CD4-positive, alpha-beta T cell (primary cell): ENCODE measurements at regions not wholly inside any gene's neighbourhood (a gene's known extent, or its start where the extent isn't known, plus 50 kb on each side); places are given as distances from the start of the nearest gene placed in this dataset.

Source experiments
- ATAC-seq: fragments of 200-7000 bp; cut with Tn5 transposase; one replicate; pipeline ENCODE4 v1.10.0; 2022; ENCODE audit warnings: mild to moderate bottlenecking; ENCODE audit not compliant: poor library complexity
- CTCF ChIA-PET: fragments of 350-600 bp; sonication (Branson Sonifier 250); formaldehyde crosslinking; loops from one replicate; lab custom pipeline; 2021; ENCODE audit warnings: antibody characterized with exemption, inconsistent platforms; lab: Charles Lee
- POLR2A ChIA-PET: fragments of 350-600 bp; sonication (Branson Sonifier 250); formaldehyde crosslinking; loops from one replicate; lab custom pipeline; 2021; ENCODE audit warnings: antibody characterized with exemption, inconsistent platforms; lab: Charles Lee
- DNase-seq, 14 experiments: peaks; one replicate each; pipeline ENCODE4 v3.0.0-alpha.2; 2013 to 2020; ENCODE audit warnings: mixed read lengths in 2 of 14
- H3K27ac ChIP-seq, 2 donors: one replicate each; pipeline versions ENCODE4 v1.5.1 to v1.7.0; 2013; ENCODE audit warnings: low read length in 2 of 2, low read depth in 1 of 2, mild to moderate bottlenecking in 1 of 2
- H3K27me3 ChIP-seq, 2 experiments: 1 replicate in 1 of 2; 2 replicates in 1 of 2; pipeline versions ENCODE4 v1.6.1 to v1.7.0; 2013; ENCODE audit warnings: low read length in 2 of 2, control low read depth in 1 of 2, mild to moderate bottlenecking in 1 of 2, moderate library complexity in 1 of 2; ENCODE audit not compliant: insufficient read depth in 2 of 2, control insufficient read depth in 1 of 2
- H3K36me3 ChIP-seq: one replicate; pipeline ENCODE4 v1.6.1; 2013; ENCODE audit warnings: low read length, control low read depth; ENCODE audit not compliant: insufficient read depth
- H3K4me1 ChIP-seq: one replicate; pipeline ENCODE4 v1.6.1; 2013; ENCODE audit warnings: low read length, control low read depth; ENCODE audit not compliant: insufficient read depth
- H3K4me3 ChIP-seq: one replicate; pipeline ENCODE4 v1.5.1; 2013; ENCODE audit warnings: mild to moderate bottlenecking, low read length, moderate library complexity
- H3K9me3 ChIP-seq, 2 experiments: 1 replicate in 1 of 2; 2 replicates in 1 of 2; pipeline versions ENCODE4 v1.6.1 to v1.7.0; 2013; ENCODE audit warnings: low read length in 2 of 2, mild to moderate bottlenecking in 2 of 2, control low read depth in 1 of 2, moderate library complexity in 1 of 2; ENCODE audit not compliant: control insufficient read depth in 1 of 2, insufficient read depth in 1 of 2
- H3K27ac Mint-ChIP-seq: one replicate; pipeline ENCODE4 v1.8.0; 2020; ENCODE audit warnings: mixed read lengths
- H3K27me3 Mint-ChIP-seq: one replicate; pipeline ENCODE4 v1.8.0; 2021; ENCODE audit warnings: mixed read lengths
- H3K36me3 Mint-ChIP-seq: one replicate; pipeline ENCODE4 v1.8.0; 2021; ENCODE audit warnings: low read depth, mixed read lengths
- H3K4me1 Mint-ChIP-seq: one replicate; pipeline ENCODE4 v1.8.0; 2021; ENCODE audit warnings: low read depth, mixed read lengths
- H3K4me3 Mint-ChIP-seq: one replicate; pipeline ENCODE4 v1.8.0; 2020; ENCODE audit warnings: mild to moderate bottlenecking, mixed read lengths
- H3K9me3 Mint-ChIP-seq: one replicate; pipeline ENCODE4 v1.8.0; 2020; ENCODE audit warnings: mixed read lengths
- intact Hi-C, 2 experiments: fragments of 100-400 bp; cut with DNase I in 1 of 2; cut with micrococcal nuclease in 1 of 2; formaldehyde crosslinking; loops; one replicate each; pipeline versions ENCODE4 v1.15.1 to v1.9.0; 2023 to 2025; cut with DNase I, micrococcal nuclease
- TF ChIP-seq, protein P1 (sequence below): fragments of 200-600 bp; IDR thresholded peaks from one replicate; pipeline ENCODE4 v1.8.0; 2022; ENCODE audit warnings: antibody characterized with exemption, mild to moderate bottlenecking

DNA sequence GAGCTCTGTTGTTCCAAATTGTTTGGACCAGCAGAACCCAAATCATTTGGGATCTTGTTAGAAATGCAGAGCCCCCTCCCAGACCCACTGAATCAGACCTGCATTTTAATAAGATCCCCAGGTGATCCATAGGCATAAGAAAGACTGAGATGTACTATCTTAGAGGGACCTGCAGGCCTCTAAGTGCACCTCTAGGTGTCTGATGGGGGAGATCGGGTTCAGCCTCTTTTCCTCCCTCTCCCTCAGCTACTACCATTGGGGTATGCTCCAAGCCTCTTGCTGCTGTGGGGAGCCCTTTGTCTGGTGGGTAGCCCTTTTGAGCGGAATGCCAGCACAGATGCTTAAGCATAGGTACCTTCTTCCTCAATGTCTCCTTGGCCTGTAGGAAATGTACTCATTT, 63.8 kb upstream of the RPS6KA3 start:
- POLR2A ChIA-PET, result no interaction called here
- Histone ChIP-seq H3K9me3 (no peaks in the 10 kb centered on the region), H3K4me1 (no peaks in the 10 kb centered on the region), H3K27me3 (no peaks in the 10 kb centered on the region), H3K4me3 (no peak overlapping the region), H3K36me3 (no peaks in the 10 kb centered on the region), H3K27ac (no peak overlapping the region)
- Mint-ChIP-seq H3K27me3 (no peaks in the 10 kb centered on the region), H3K4me3 (no peak overlapping the region), H3K4me1 (no peaks in the 10 kb centered on the region), H3K9me3 (no peaks in the 10 kb centered on the region), H3K36me3 (no peaks in the 10 kb centered on the region), H3K27ac (no peak overlapping the region)
- ATAC-seq (no peak), DNase-seq (no peak)
- CTCF ChIA-PET, result no interaction called here
- TF ChIP-seq, protein P1, sequence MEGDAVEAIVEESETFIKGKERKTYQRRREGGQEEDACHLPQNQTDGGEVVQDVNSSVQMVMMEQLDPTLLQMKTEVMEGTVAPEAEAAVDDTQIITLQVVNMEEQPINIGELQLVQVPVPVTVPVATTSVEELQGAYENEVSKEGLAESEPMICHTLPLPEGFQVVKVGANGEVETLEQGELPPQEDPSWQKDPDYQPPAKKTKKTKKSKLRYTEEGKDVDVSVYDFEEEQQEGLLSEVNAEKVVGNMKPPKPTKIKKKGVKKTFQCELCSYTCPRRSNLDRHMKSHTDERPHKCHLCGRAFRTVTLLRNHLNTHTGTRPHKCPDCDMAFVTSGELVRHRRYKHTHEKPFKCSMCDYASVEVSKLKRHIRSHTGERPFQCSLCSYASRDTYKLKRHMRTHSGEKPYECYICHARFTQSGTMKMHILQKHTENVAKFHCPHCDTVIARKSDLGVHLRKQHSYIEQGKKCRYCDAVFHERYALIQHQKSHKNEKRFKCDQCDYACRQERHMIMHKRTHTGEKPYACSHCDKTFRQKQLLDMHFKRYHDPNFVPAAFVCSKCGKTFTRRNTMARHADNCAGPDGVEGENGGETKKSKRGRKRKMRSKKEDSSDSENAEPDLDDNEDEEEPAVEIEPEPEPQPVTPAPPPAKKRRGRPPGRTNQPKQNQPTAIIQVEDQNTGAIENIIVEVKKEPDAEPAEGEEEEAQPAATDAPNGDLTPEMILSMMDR, result no peak
- intact Hi-C loops, result no loop called here

DNA sequence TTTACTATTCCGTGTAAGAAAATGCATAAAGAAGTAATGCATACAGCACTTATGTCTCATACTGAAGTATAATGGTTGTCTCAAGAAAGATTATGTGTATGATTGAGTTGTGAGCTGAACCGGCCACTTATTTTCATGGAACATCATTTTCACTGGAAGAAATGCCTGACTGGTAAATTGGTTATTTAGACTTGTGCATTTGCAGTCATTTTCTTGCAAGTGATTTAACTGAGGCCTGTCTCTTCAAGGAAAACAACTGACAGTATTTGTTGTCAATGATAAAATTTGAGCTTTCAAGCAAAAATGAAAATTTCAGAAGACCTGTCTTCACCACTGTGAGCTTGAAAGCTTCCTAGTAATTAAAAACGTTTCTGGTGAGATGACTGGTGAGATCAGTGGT, 62.7 kb upstream of the RPS6KA3 start:
- ATAC-seq, result no peak
- Histone ChIP-seq H3K4me1 (no peaks in the 10 kb centered on the region), H3K4me3 (no peak overlapping the region), H3K27ac (no peak overlapping the region), H3K27me3 (no peaks in the 10 kb centered on the region), H3K9me3 (no peaks in the 10 kb centered on the region), H3K36me3 (no peaks in the 10 kb centered on the region)
- DNase-seq, result no peak
- Mint-ChIP-seq H3K36me3 (no peaks in the 10 kb centered on the region), H3K4me3 (no peak overlapping the region), H3K27ac (no peak overlapping the region), H3K27me3 (no peaks in the 10 kb centered on the region), H3K9me3 (no peaks in the 10 kb centered on the region), H3K4me1 (no peaks in the 10 kb centered on the region)
- ChIA-PET CTCF (no interaction called here), POLR2A (no interaction called here)
- intact Hi-C loops, result no loop called here
- TF ChIP-seq, protein P1, result no peak

DNA sequence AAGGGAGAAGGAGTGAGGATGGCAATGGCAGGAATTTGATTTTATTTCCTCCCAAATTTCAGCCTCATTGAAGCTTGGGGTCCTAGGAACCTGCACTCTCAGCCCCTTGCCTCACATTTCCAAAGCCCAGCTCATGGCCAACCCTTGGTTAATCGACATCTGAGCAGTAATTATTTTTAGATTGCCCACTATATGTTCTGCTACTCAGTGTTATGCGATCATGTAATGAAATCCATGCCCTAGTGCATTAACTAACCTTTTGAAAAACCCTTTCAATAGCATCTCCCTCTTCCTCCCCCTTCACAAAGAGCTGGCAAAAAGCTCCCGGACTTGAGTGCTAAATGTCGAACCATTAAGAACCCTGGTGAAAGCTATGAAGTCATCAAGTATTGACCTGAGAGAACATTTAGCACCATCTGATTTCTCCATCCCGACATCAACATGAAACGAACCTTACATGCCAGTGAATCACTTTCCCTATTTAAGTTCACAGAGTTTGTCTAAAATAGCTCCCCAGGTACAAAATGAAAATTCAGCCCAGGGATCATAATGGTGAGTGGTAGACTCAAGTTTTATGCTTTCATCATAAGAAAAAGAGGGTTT, 59.2 kb upstream of the RPS6KA3 start:
- H3K27me3 Mint-ChIP-seq, result no peaks in the 10 kb centered on the region
- POLR2A ChIA-PET, result no interaction called here
- H3K36me3 ChIP-seq, result no peaks in the 10 kb centered on the region
- H3K4me1 ChIP-seq, result peaks cover 9% of the 10 kb centered on the region
- H3K9me3 Mint-ChIP-seq, result no peaks in the 10 kb centered on the region
- no peak for ATAC-seq
- H3K27me3 ChIP-seq, result no peaks in the 10 kb centered on the region
- no peak overlapping the region for H3K4me3 Mint-ChIP-seq
- no peak for DNase-seq
- no peaks in the 10 kb centered on the region for H3K9me3 ChIP-seq
- intact Hi-C loops, result no loop called here
- CTCF ChIA-PET, result no interaction called here
- no peak overlapping the region for H3K4me3 ChIP-seq
- H3K27ac ChIP-seq, result no peak overlapping the region
- H3K36me3 Mint-ChIP-seq, result no peaks in the 10 kb centered on the region
- peaks cover 20% of the 10 kb centered on the region for H3K4me1 Mint-ChIP-seq
- TF ChIP-seq, protein P1, result no peak
- H3K27ac Mint-ChIP-seq, result no peak overlapping the region
